ENCODE measurements at regions not wholly inside any gene's neighbourhood (a gene's known extent, or its start where the extent isn't known, plus 50 kb on each side); places are given as distances from the start of the nearest gene placed in this dataset.
"Not testable (repeated sequence)": the region's sequence is repeated elsewhere in the genome, so short reads cannot be mapped to it uniquely, and the experiment has no call there.

DNA sequence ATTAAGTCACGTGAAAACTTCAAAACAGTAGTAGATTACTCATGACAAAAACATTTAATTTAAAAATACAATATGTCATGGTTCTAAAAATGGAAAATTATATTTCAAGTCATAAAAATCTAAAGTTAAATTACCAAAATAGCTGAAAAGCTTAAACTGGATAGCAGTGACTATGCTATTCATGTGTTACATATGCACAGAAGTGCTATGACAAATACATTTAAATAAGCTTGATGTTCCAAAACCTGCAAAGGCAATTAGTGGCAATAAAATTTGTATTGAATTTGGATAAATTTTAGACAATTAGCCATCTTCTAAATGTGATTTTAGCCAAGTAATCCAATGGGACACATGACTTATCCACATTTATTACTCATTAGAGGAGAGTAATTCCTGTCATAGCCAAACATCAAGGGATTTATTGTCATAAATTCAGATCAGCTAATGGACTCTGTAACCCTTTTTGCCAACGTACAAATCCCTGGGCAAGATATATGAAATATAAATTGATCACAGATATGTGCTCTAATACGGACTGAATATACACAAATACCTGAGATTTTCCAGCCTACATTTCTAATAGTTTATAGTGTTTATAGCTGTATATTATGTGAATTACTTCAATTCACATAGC lies 419.4 kb downstream of the ISL1 start:
- TF ChIP-seq CTCF (IDR thresholded peaks at IDR 0.05; ENCODE audit: insufficient read depth, low read depth, low read length), result no peak
- no peak overlapping the region for H3K4me3 ChIP-seq (ENCODE audit: low read depth, low read length)
- no peak for DNase-seq (ENCODE audit: low read depth)

GRCh38 chr5:51806677-51807076 lies 423.4 kb downstream of the ISL1 start:
- H3K4me3 ChIP-seq (ENCODE audit: low read depth, low read length), result no peak overlapping the region
- no peak for DNase-seq (ENCODE audit: low read depth)
- TF ChIP-seq CTCF (IDR thresholded peaks at IDR 0.05; ENCODE audit: insufficient read depth, low read depth, low read length), result no peak

DNA sequence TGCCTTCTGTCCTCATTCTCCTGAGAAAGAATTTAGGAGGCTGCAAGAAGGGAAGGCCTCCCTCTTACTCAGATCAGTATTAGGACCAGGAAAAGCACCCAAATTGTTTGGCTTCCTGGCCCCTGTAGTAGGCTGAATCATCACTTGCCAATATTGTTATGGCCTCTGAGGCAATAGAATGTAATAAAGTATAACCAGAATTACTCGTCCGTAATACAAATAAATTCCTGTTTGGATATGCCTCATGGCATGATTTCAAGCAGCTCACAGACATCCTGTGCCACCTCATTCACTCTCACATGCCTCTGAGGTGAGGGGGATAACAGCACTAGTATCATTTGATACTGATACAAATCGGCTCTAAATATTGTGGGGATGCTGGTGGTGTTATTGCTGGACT lies 427.3 kb downstream of the ISL1 start:
- TF ChIP-seq CTCF (IDR thresholded peaks at IDR 0.05; ENCODE audit: insufficient read depth, low read depth, low read length), result no peak
- DNase-seq (ENCODE audit: low read depth), result no peak
- H3K4me3 ChIP-seq (ENCODE audit: low read depth, low read length), result no peak overlapping the region

- no peak overlapping the region for H3K4me3 ChIP-seq (ENCODE audit: low read depth, low read length)
- no peak for DNase-seq (ENCODE audit: low read depth)
- no peak for TF ChIP-seq CTCF (IDR thresholded peaks at IDR 0.05; ENCODE audit: insufficient read depth, low read depth, low read length)
Observed at GRCh38 chr5:51811883-51812471, 428.7 kb downstream of the ISL1 start.

GRCh38 chr5:51814817-51815216 lies 431.6 kb downstream of the ISL1 start:
- not testable (repeated sequence) for DNase-seq (ENCODE audit: low read depth); H3K4me3 ChIP-seq (ENCODE audit: low read depth, low read length)

GRCh38 chr5:51816427-51816826 lies 433.2 kb downstream of the ISL1 start:
- no peak for TF ChIP-seq CTCF (IDR thresholded peaks at IDR 0.05; ENCODE audit: insufficient read depth, low read depth, low read length)
- H3K4me3 ChIP-seq (ENCODE audit: low read depth, low read length), result no peak overlapping the region
- no peak for DNase-seq (ENCODE audit: low read depth)

GRCh38 chr5:51821697-51822096 lies 438.4 kb downstream of the ISL1 start:
- no peak for DNase-seq (ENCODE audit: low read depth)
- TF ChIP-seq CTCF (IDR thresholded peaks at IDR 0.05; ENCODE audit: insufficient read depth, low read depth, low read length), result no peak
- H3K4me3 ChIP-seq (ENCODE audit: low read depth, low read length), result no peak overlapping the region
